NCI-H1048 (cell line): ENCODE measurements at regions not wholly inside any gene's neighbourhood (a gene's known extent, or its start where the extent isn't known, plus 50 kb on each side); places are given as distances from the start of the nearest gene placed in this dataset.
A peak's percentile ranks its signal among the peaks of the same experiment; 100 is the strongest.

Experiments
- DNase-seq: peaks from one replicate; lab custom pipeline; 2025; lab: John Stamatoyannopoulos, UW

GRCh38 chr1:221201773-221202172 lies 322.5 kb downstream of the HLX start:
- no peak for DNase-seq

- peak; percentile 76 for DNase-seq
These were observed 324.2 kb downstream of the HLX start for GRCh38 chr1:221203224-221204054.

- DNase-seq, result no peak
These were observed 325.0 kb downstream of the HLX start for GRCh38 chr1:221204055-221204833.

- no peak for DNase-seq
These were observed 326.8 kb downstream of the HLX start for GRCh38 chr1:221206076-221206475.

GRCh38 chr1:221212926-221213325 lies 333.7 kb downstream of the HLX start:
- DNase-seq, result no peak

GRCh38 chr1:221217029-221217428 lies 337.8 kb downstream of the HLX start:
- DNase-seq, result no peak

GRCh38 chr1:221223281-221223680 lies 344.0 kb downstream of the HLX start:
- no peak for DNase-seq

GRCh38 chr1:221227460-221227859 lies 348.2 kb downstream of the HLX start:
- DNase-seq, result no peak

GRCh38 chr1:221227872-221228337 lies 348.7 kb downstream of the HLX start:
- no peak for DNase-seq

GRCh38 chr1:221228594-221228993 lies 349.4 kb downstream of the HLX start:
- DNase-seq, result no peak

- no peak for DNase-seq
These were observed 351.4 kb downstream of the HLX start for GRCh38 chr1:221230605-221231004.

GRCh38 chr1:221234791-221235190 lies 355.5 kb downstream of the HLX start:
- no peak for DNase-seq

- DNase-seq, result no peak
These were observed 358.3 kb downstream of the HLX start for GRCh38 chr1:221237587-221237986.

- no peak for DNase-seq
These were observed 359.9 kb downstream of the HLX start for GRCh38 chr1:221239181-221239580.

- no peak for DNase-seq
These were observed 360.5 kb downstream of the HLX start for GRCh38 chr1:221239792-221240191.

GRCh38 chr1:221240690-221241089 lies 361.4 kb downstream of the HLX start:
- no peak for DNase-seq

GRCh38 chr1:221241157-221241556 lies 361.9 kb downstream of the HLX start:
- DNase-seq, result no peak

- no peak for DNase-seq
These were observed 362.3 kb downstream of the HLX start for GRCh38 chr1:221241592-221241991.

GRCh38 chr1:221246067-221246466 lies 366.8 kb downstream of the HLX start:
- no peak for DNase-seq

GRCh38 chr1:221246628-221247415 lies 367.6 kb downstream of the HLX start:
- DNase-seq, result no peak

- DNase-seq, result no peak
These were observed 372.3 kb downstream of the HLX start for GRCh38 chr1:221251580-221251979.

- no peak for DNase-seq
These were observed 375.6 kb downstream of the HLX start for GRCh38 chr1:221254813-221255212.
